H1 (cell line): ENCODE measurements at regions not wholly inside any gene's neighbourhood (a gene's known extent, or its start where the extent isn't known, plus 50 kb on each side); places are given as distances from the start of the nearest gene placed in this dataset.

Experiments used
- CBX8 ChIP-seq: fragments of 300-800, 300-1000 bp; sonication (generic); IDR thresholded peaks from 2 replicates; pipeline ENCODE4 v1.7.1; 2016; ENCODE audit warnings: low read depth, low read length, borderline replicate concordance
- CTCF ChIP-seq, 3 experiments: IDR thresholded peaks; 1 replicate in 2 of 3; 2 replicates in 1 of 3; pipeline versions ENCODE4 v1.5.1 to v1.6.1; 2011; ENCODE audit warnings: low read length in 3 of 3, mild to moderate bottlenecking in 3 of 3, inconsistent platforms in 2 of 3, low read depth in 1 of 3, moderate library complexity in 1 of 3; ENCODE audit not compliant: insufficient read depth in 1 of 3; ENCODE audit errors: control extremely low read depth in 1 of 3
- HDAC6 ChIP-seq: IDR thresholded peaks from one replicate; pipeline ENCODE4 v1.7.1; 2012; ENCODE audit warnings: low read depth, mild to moderate bottlenecking, inconsistent platforms, low read length, moderate library complexity
- JUND ChIP-seq: IDR thresholded peaks from 2 replicates; pipeline ENCODE4 v1.6.1; 2011; ENCODE audit warnings: mild to moderate bottlenecking, improper control_type of control experiment, low read length
- POLR2A ChIP-seq, 2 experiments: IDR thresholded peaks; 1 replicate in 1 of 2; 2 replicates in 1 of 2; pipeline ENCODE4 v1.6.1; 2011; ENCODE audit warnings: low read depth in 2 of 2, low read length in 2 of 2, mild to moderate bottlenecking in 2 of 2; ENCODE audit errors: control extremely low read depth in 1 of 2
- POLR2AphosphoS5 ChIP-seq: IDR thresholded peaks from 2 replicates; pipeline ENCODE4 v1.6.1; 2011; ENCODE audit warnings: low read depth, low read length
- RAD21 ChIP-seq, 2 experiments: IDR thresholded peaks in 1 of 2; conservative IDR thresholded peaks in 1 of 2; 2 replicates each; pipeline ENCODE4 v1.6.1; 2011; ENCODE audit warnings: low read depth in 2 of 2, low read length in 2 of 2, improper control_type of control experiment in 1 of 2, inconsistent platforms in 1 of 2, mild to moderate bottlenecking in 1 of 2, moderate library complexity in 1 of 2
- RFX5 ChIP-seq: IDR thresholded peaks from 2 replicates; pipeline ENCODE4 v1.6.1; 2011; ENCODE audit warnings: low read depth, low read length, improper control_type of control experiment, borderline replicate concordance
- SAP30 ChIP-seq: fragments of 300-600 bp; sonication (generic); IDR thresholded peaks from 2 replicates; pipeline ENCODE4 v1.7.1; 2012; ENCODE audit warnings: low read length, moderate library complexity, mild to moderate bottlenecking, inconsistent platforms; ENCODE audit not compliant: insufficient read depth, insufficient replicate concordance

GRCh38 chr1:65632235-65632634 is 160.5 kb upstream of the PDE4B start:
- TF ChIP-seq HDAC6 (no peak), POLR2AphosphoS5 (no peak), JUND (no peak), RFX5 (no peak), CTCF (IDR thresholded peaks at IDR 0.05; ENCODE audit: control extremely low read depth in 1 of 3, insufficient read depth in 1 of 3, low read depth in 1 of 3, low read length in 3 of 3) (no peak), CBX8 (no peak), SAP30 (no peak), POLR2A (IDR thresholded peaks at IDR 0.05; ENCODE audit: control extremely low read depth in 1 of 2, low read depth in 2 of 2, low read length in 2 of 2) (no peak), RAD21 (IDR thresholded peaks at IDR 0.05 in 1 of 2, conservative IDR thresholded peaks at IDR 0.05 in 1 of 2; ENCODE audit: low read depth in 2 of 2, low read length in 2 of 2) (no peak)
